HepG2 (cell line): ENCODE measurements at regions not wholly inside any gene's neighbourhood (a gene's known extent, or its start where the extent isn't known, plus 50 kb on each side); places are given as distances from the start of the nearest gene placed in this dataset.

Source experiments
- AHR ChIP-seq: IDR thresholded peaks from 2 replicates; pipeline ENCODE4 v1.6.1; 2018; ENCODE audit warnings: missing genetic modification reagents, missing compliant biosample characterization
- ASH2L ChIP-seq: fragments of 300-600, 200-600 bp; sonication (generic); IDR thresholded peaks from 2 replicates; pipeline ENCODE4 v1.7.0; 2017; ENCODE audit warnings: low read depth, mild to moderate bottlenecking, moderate library complexity, mixed read lengths, low read length; ENCODE audit not compliant: insufficient read length
- ATF7 ChIP-seq, 2 experiments: fragments of 450-650 bp in 1 of 2; sonication (generic) in 1 of 2; formaldehyde crosslinking in 1 of 2; IDR thresholded peaks; 2 replicates each; pipeline versions ENCODE4 v1.4.0 to v1.6.1; 2016 to 2020; ENCODE audit warnings: antibody characterized with exemption in 1 of 2, mild to moderate bottlenecking in 1 of 2, missing genetic modification reagents in 1 of 2
- CENPBD1 ChIP-seq: sonication (generic); formaldehyde crosslinking; IDR thresholded peaks from 2 replicates; pipeline ENCODE4 v1.8.0; 2022; ENCODE audit warnings: missing genetic modification reagents, low read depth, mild to moderate bottlenecking, borderline replicate concordance
- DPF2 ChIP-seq: sonication (generic); formaldehyde crosslinking; IDR thresholded peaks from 2 replicates; pipeline ENCODE4 v1.4.0; 2020; ENCODE audit warnings: mild to moderate bottlenecking, low read depth, missing genetic modification reagents, borderline replicate concordance
- FOSL2 ChIP-seq: sonication (generic); formaldehyde crosslinking; IDR thresholded peaks from 2 replicates; pipeline ENCODE4 v1.4.0; 2020; ENCODE audit warnings: missing genetic modification reagents
- GLI4 ChIP-seq: sonication (generic); formaldehyde crosslinking; IDR thresholded peaks from 2 replicates; pipeline ENCODE4 v1.5.1; 2020; ENCODE audit warnings: missing genetic modification reagents, mild to moderate bottlenecking, moderate library complexity, borderline replicate concordance
- HES4 ChIP-seq: sonication (generic); formaldehyde crosslinking; IDR thresholded peaks from 2 replicates; pipeline ENCODE4 v1.9.0; 2021; ENCODE audit warnings: mild to moderate bottlenecking, missing genetic modification reagents, borderline replicate concordance
- HIVEP1 ChIP-seq: sonication (generic); formaldehyde crosslinking; IDR thresholded peaks from 2 replicates; pipeline ENCODE4 v1.4.0; 2020; ENCODE audit warnings: mild to moderate bottlenecking, missing genetic modification reagents
- HMGXB4 ChIP-seq, 2 experiments: sonication (generic) in 1 of 2; formaldehyde crosslinking in 1 of 2; IDR thresholded peaks; 2 replicates each; pipeline versions ENCODE4 v1.4.0 to v1.6.1; 2018 to 2020; ENCODE audit warnings: missing genetic modification reagents in 2 of 2, borderline replicate concordance in 1 of 2, low read depth in 1 of 2, mild to moderate bottlenecking in 1 of 2, missing biosample characterization in 1 of 2
- KLF6 ChIP-seq: IDR thresholded peaks from 2 replicates; pipeline ENCODE4 v1.8.0; 2016; ENCODE audit warnings: missing biosample characterization, missing genetic modification reagents
- KMT2A ChIP-seq: sonication (generic); formaldehyde crosslinking; IDR thresholded peaks from 2 replicates; pipeline ENCODE4 v1.4.0; 2020; ENCODE audit warnings: missing genetic modification reagents
- MAX ChIP-seq: IDR thresholded peaks from 2 replicates; pipeline ENCODE4 v1.6.1; 2012; ENCODE audit warnings: inconsistent platforms
- NFE2L2 ChIP-seq: fragments of 150-350 bp; IDR thresholded peaks from 2 replicates; pipeline ENCODE4 v1.6.1; 2014; ENCODE audit warnings: low read length
- POLR2G ChIP-seq: fragments of 200-400 bp; formaldehyde crosslinking; IDR thresholded peaks from 2 replicates; pipeline ENCODE4 v1.6.1; 2018; ENCODE audit warnings: mild to moderate bottlenecking, low read depth, low read length, moderate library complexity
- RXRA ChIP-seq: sonication (generic); formaldehyde crosslinking; IDR thresholded peaks from 2 replicates; pipeline ENCODE4 v1.5.1; 2020; ENCODE audit warnings: missing genetic modification reagents
- TEAD3 ChIP-seq: optimal IDR thresholded peaks from 2 replicates; pipeline ENCODE3; 2016; ENCODE audit warnings: borderline replicate concordance
- XRCC5 ChIP-seq: fragments of 200-400 bp; formaldehyde crosslinking; optimal IDR thresholded peaks from 2 replicates; pipeline ENCODE3; 2017; ENCODE audit warnings: mild to moderate bottlenecking, low read length
- YY1 ChIP-seq: IDR thresholded peaks from 2 replicates; pipeline ENCODE4 v1.6.1; 2011; ENCODE audit warnings: low read length, low read depth, moderate library complexity, mild to moderate bottlenecking; ENCODE audit not compliant: insufficient read depth, insufficient replicate concordance
- ZBTB38 ChIP-seq: sonication (generic); formaldehyde crosslinking; IDR thresholded peaks from 2 replicates; pipeline ENCODE4 v1.5.1; 2020; ENCODE audit warnings: mild to moderate bottlenecking, missing genetic modification reagents
- ZNF143 ChIP-seq: sonication (generic); formaldehyde crosslinking; IDR thresholded peaks from 2 replicates; pipeline ENCODE4 v1.4.0; 2020; ENCODE audit warnings: missing genetic modification reagents
- ZNF232 ChIP-seq: sonication (generic); formaldehyde crosslinking; IDR thresholded peaks from 2 replicates; pipeline ENCODE4 v1.4.0; 2020; ENCODE audit warnings: missing genetic modification reagents, borderline replicate concordance
- ZNF260 ChIP-seq: sonication (generic); formaldehyde crosslinking; IDR thresholded peaks from 2 replicates; pipeline ENCODE4 v1.4.0; 2020; ENCODE audit warnings: missing genetic modification reagents, low read depth, mild to moderate bottlenecking, borderline replicate concordance
- ZNF292 ChIP-seq: sonication (generic); formaldehyde crosslinking; IDR thresholded peaks from 2 replicates; pipeline ENCODE4 v1.8.1; 2022; ENCODE audit warnings: mild to moderate bottlenecking, low read depth, missing genetic modification reagents, borderline replicate concordance
- ZNF510 ChIP-seq: sonication (generic); formaldehyde crosslinking; IDR thresholded peaks from 2 replicates; pipeline ENCODE4 v1.4.0; 2020; ENCODE audit warnings: low read depth, mild to moderate bottlenecking, missing genetic modification reagents
- ZNF639 ChIP-seq: conservative IDR thresholded peaks from 2 replicates; pipeline ENCODE4 v1.6.1; 2018; ENCODE audit warnings: missing genetic modification reagents
- ZNF749 ChIP-seq: sonication (generic); formaldehyde crosslinking; IDR thresholded peaks from 2 replicates; pipeline ENCODE4 v1.8.0; 2022; ENCODE audit warnings: mild to moderate bottlenecking, missing genetic modification reagents, moderate library complexity, borderline replicate concordance

- peak; percentile 67; the same call in 1 of the 2 replicates for TF ChIP-seq ZNF292 (CRISPR knock-in tag)
- no peak for TF ChIP-seq ZNF260 (CRISPR knock-in tag)
- 0 out of 2 replicates have a peak, but pooled peaks have one; percentile 59 for TF ChIP-seq ZNF510 (CRISPR knock-in tag)
- 0 out of 2 replicates have a peak, but pooled peaks have one; percentile 25 for TF ChIP-seq KMT2A (CRISPR knock-in tag)
- peak; percentile 82 for TF ChIP-seq FOSL2 (CRISPR knock-in tag)
- TF ChIP-seq HIVEP1 = 0 out of 2 replicates have a peak, but pooled peaks have one; percentile 10
- TF ChIP-seq RXRA (CRISPR knock-in tag) = peak; percentile 63
- TF ChIP-seq POLR2G = no peak
- no peak for TF ChIP-seq NFE2L2
- peak; percentile 90 for TF ChIP-seq XRCC5
- TF ChIP-seq CENPBD1 (CRISPR knock-in tag) = no peak
- no peak for TF ChIP-seq ZNF232 (CRISPR knock-in tag)
- no peak for TF ChIP-seq ZNF749 (CRISPR knock-in tag)
- TF ChIP-seq YY1 = peak; percentile 77
- no peak for TF ChIP-seq ZBTB38
- TF ChIP-seq HMGXB4 (CRISPR knock-in tag; IDR thresholded peaks at IDR 0.05; ENCODE audit: borderline replicate concordance in 1 of 2, low read depth in 1 of 2) = peak; percentile 85 to 89
- TF ChIP-seq ZNF639 (CRISPR knock-in tag) = 0 out of 2 replicates have a peak, but pooled peaks have one; percentile 37
- peak; percentile 85 for TF ChIP-seq TEAD3 (CRISPR knock-in tag)
- TF ChIP-seq DPF2 = peak; percentile 81
- peak; percentile 57; the same call in 1 of the 2 replicates for TF ChIP-seq MAX
- TF ChIP-seq HES4 (CRISPR knock-in tag) = no peak
- TF ChIP-seq KLF6 (CRISPR knock-in tag) = 0 out of 2 replicates have a peak, but pooled peaks have one; percentile 50
- TF ChIP-seq ATF7 (IDR thresholded peaks at IDR 0.05) = no peak
- TF ChIP-seq ATF7 (CRISPR knock-in tag; IDR thresholded peaks at IDR 0.05) = peak; percentile 21; the same call in 1 of the 2 replicates
- no peak for TF ChIP-seq GLI4 (CRISPR knock-in tag)
- TF ChIP-seq ZNF143 (CRISPR knock-in tag) = peak; percentile 33; the same call in 1 of the 2 replicates
- peak; percentile 83 for TF ChIP-seq AHR (CRISPR knock-in tag)
- TF ChIP-seq ASH2L = peak; percentile 56
Measured at GRCh38 chr11:119481021-119481666, 58.2 kb upstream of the THY1 start (continued).
